OCI-LY3 (cell line): ENCODE measurements at regions not wholly inside any gene's neighbourhood (a gene's known extent, or its start where the extent isn't known, plus 50 kb on each side); places are given as distances from the start of the nearest gene placed in this dataset.

Experiments
- H2AFZ ChIP-seq: fragments of 200-600, 300-600 bp; shearing (Covaris generic); 2 replicates; pipeline ENCODE4 v1.6.0; 2014; ENCODE audit warnings: antibody characterized with exemption, low read depth, low read length
- H3K27ac ChIP-seq: fragments of 200-600, 300-600 bp; sonication (generic); 2 replicates; pipeline ENCODE4 v1.5.1; 2014; ENCODE audit warnings: mild to moderate bottlenecking, low read length, moderate library complexity, mixed read lengths
- H3K27me3 ChIP-seq: fragments of 200-600, 300-600 bp; sonication (generic); 2 replicates; pipeline ENCODE4 v1.6.1; 2014; ENCODE audit warnings: low read depth, low read length, mixed read lengths
- H3K36me3 ChIP-seq: fragments of 200-600, 300-600 bp; sonication (generic); replicated peaks from 2 replicates; pipeline ENCODE3; 2014; ENCODE audit warnings: low read depth, low read length, mixed read lengths
- H3K4me1 ChIP-seq: fragments of 300-600, 200-600 bp; sonication (generic); 2 replicates; pipeline ENCODE4 v1.6.1; 2014; ENCODE audit warnings: low read length, mixed read lengths
- H3K4me2 ChIP-seq: fragments of 200-600, 300-600 bp; sonication (generic); 2 replicates; pipeline ENCODE4 v1.6.1; 2014; ENCODE audit warnings: low read length, mixed read lengths
- H3K4me3 ChIP-seq: fragments of 300-600, 200-600 bp; sonication (generic); 2 replicates; pipeline ENCODE4 v1.5.1; 2014; ENCODE audit warnings: antibody characterized with exemption, mild to moderate bottlenecking, low read length, moderate library complexity
- H3K79me2 ChIP-seq: fragments of 300-600, 200-600 bp; shearing (Covaris generic); 2 replicates; pipeline ENCODE4 v1.6.1; 2014; ENCODE audit warnings: mild to moderate bottlenecking, low read length, mixed read lengths
- H3K9ac ChIP-seq: fragments of 300-600, 200-600 bp; shearing (Covaris generic); 2 replicates; pipeline ENCODE4 v1.6.0; 2014; ENCODE audit warnings: mild to moderate bottlenecking, low read length, moderate library complexity
- H3K9me3 ChIP-seq: fragments of 200-600, 300-600 bp; shearing (Covaris generic); 2 replicates; pipeline ENCODE4 v1.6.1; 2014; ENCODE audit warnings: low read length, mixed read lengths; ENCODE audit not compliant: insufficient read depth
- H4K20me1 ChIP-seq: fragments of 200-600, 300-600 bp; sonication (generic); 2 replicates; pipeline ENCODE4 v1.6.1; 2016; ENCODE audit warnings: low read length, mixed read lengths; ENCODE audit not compliant: insufficient read depth
- EZH2phosphoT487 ChIP-seq: fragments of 200-600 bp; shearing (Covaris generic); IDR thresholded peaks from 2 replicates; pipeline ENCODE4 v1.6.1; 2018; ENCODE audit warnings: antibody characterized with exemption, mixed run types, low read depth
- TF ChIP-seq, protein P1 (sequence below): fragments of 200-600, 300-600 bp; sonication (generic); IDR thresholded peaks from 2 replicates; pipeline ENCODE4 v1.5.1; 2014; ENCODE audit warnings: antibody characterized with exemption, low read length, low read depth

- no peak overlapping the region for H2AFZ ChIP-seq
- H3K4me3 ChIP-seq: no peak overlapping the region
- no peaks in the 10 kb centered on the region for H3K36me3 ChIP-seq
- H3K9ac ChIP-seq: no peak overlapping the region
- H3K27me3 ChIP-seq: no peaks in the 10 kb centered on the region
- H3K79me2 ChIP-seq: no peaks in the 10 kb centered on the region
- TF ChIP-seq, protein P1, sequence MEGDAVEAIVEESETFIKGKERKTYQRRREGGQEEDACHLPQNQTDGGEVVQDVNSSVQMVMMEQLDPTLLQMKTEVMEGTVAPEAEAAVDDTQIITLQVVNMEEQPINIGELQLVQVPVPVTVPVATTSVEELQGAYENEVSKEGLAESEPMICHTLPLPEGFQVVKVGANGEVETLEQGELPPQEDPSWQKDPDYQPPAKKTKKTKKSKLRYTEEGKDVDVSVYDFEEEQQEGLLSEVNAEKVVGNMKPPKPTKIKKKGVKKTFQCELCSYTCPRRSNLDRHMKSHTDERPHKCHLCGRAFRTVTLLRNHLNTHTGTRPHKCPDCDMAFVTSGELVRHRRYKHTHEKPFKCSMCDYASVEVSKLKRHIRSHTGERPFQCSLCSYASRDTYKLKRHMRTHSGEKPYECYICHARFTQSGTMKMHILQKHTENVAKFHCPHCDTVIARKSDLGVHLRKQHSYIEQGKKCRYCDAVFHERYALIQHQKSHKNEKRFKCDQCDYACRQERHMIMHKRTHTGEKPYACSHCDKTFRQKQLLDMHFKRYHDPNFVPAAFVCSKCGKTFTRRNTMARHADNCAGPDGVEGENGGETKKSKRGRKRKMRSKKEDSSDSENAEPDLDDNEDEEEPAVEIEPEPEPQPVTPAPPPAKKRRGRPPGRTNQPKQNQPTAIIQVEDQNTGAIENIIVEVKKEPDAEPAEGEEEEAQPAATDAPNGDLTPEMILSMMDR: no peak
- no peak for TF ChIP-seq EZH2phosphoT487
- H3K27ac ChIP-seq: no peak overlapping the region
- no peaks in the 10 kb centered on the region for H4K20me1 ChIP-seq
- H3K4me2 ChIP-seq: no peak overlapping the region
- no peaks in the 10 kb centered on the region for H3K4me1 ChIP-seq
- no peaks in the 10 kb centered on the region for H3K9me3 ChIP-seq
Observed at GRCh38 chr11:82599836-82600235, 133.8 kb downstream of the FAM181B start.

- no peak overlapping the region for H3K4me2 ChIP-seq
- no peak overlapping the region for H3K27ac ChIP-seq
- H3K36me3 ChIP-seq: no peaks in the 10 kb centered on the region
- H3K27me3 ChIP-seq: no peaks in the 10 kb centered on the region
- no peak overlapping the region for H2AFZ ChIP-seq
- H3K9ac ChIP-seq: no peak overlapping the region
- TF ChIP-seq, protein P1: no peak
- TF ChIP-seq EZH2phosphoT487: no peak
- no peaks in the 10 kb centered on the region for H3K9me3 ChIP-seq
- no peaks in the 10 kb centered on the region for H3K4me1 ChIP-seq
- no peaks in the 10 kb centered on the region for H4K20me1 ChIP-seq
- H3K79me2 ChIP-seq: no peaks in the 10 kb centered on the region
- no peak overlapping the region for H3K4me3 ChIP-seq
Observed at GRCh38 chr11:82586581-82586980, 147.1 kb downstream of the FAM181B start.

DNA sequence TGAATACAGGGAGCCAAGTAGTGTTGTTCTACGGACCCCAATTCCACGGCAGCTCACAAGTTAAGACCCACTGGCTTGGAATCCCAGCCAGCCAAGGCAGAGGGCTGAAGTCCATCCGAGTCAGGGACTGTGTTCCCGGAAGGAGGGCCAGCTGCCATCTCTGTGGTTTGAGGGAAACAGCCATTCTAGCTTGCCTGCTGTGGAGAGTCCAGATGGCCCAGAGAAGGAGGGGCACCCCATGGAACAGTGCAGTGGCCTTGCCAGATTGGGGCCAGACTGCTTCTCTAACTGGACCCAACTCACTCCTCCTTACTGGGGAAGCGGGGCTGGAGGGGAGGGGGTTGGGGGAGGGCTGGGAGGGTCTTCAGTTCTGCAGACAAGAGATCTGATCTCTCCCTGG is 156.4 kb downstream of the FAM181B start:
- Histone ChIP-seq H3K9me3 (no peaks in the 10 kb centered on the region), H3K36me3 (no peaks in the 10 kb centered on the region)

GRCh38 chr11:82560836-82561235 is 172.8 kb downstream of the FAM181B start:
- Histone ChIP-seq H3K9me3 (no peaks in the 10 kb centered on the region), H2AFZ (no peak overlapping the region), H3K79me2 (no peaks in the 10 kb centered on the region), H4K20me1 (peaks cover 10% of the 10 kb centered on the region), H3K4me2 (no peak overlapping the region), H3K36me3 (no peaks in the 10 kb centered on the region), H3K4me1 (peaks cover 35% of the 10 kb centered on the region), H3K9ac (no peak overlapping the region), H3K4me3 (no peak overlapping the region), H3K27me3 (peaks cover 68% of the 10 kb centered on the region), H3K27ac (no peak overlapping the region)
- TF ChIP-seq, protein P1: no peak
- no peak for TF ChIP-seq EZH2phosphoT487

More for the DNA sequence above, 156.4 kb downstream of the FAM181B start:
- H3K79me2 ChIP-seq: no peaks in the 10 kb centered on the region
- H2AFZ ChIP-seq: no peak overlapping the region
- no peaks in the 10 kb centered on the region for H3K4me1 ChIP-seq
- H4K20me1 ChIP-seq: no peaks in the 10 kb centered on the region
- no peak overlapping the region for H3K9ac ChIP-seq
- no peak overlapping the region for H3K4me3 ChIP-seq
- H3K27me3 ChIP-seq: no peaks in the 10 kb centered on the region
- H3K27ac ChIP-seq: no peak overlapping the region
- no peak for TF ChIP-seq EZH2phosphoT487
- TF ChIP-seq, protein P1: no peak
- no peak overlapping the region for H3K4me2 ChIP-seq
